Epithelial cell of esophagus (primary cell): ENCODE measurements at regions not wholly inside any gene's neighbourhood (a gene's known extent, or its start where the extent isn't known, plus 50 kb on each side); places are given as distances from the start of the nearest gene placed in this dataset.

Experiments used
- DNase-seq: peaks from one replicate; pipeline ENCODE4 v3.0.0; 2010; ENCODE audit warnings: low read depth
- H3K4me3 ChIP-seq: 2 replicates; pipeline ENCODE4 v1.5.1; 2011; ENCODE audit warnings: mild to moderate bottlenecking, low read length, control low read depth
- TF ChIP-seq, protein P1 (sequence below): IDR thresholded peaks from 2 replicates; pipeline ENCODE4 v1.5.1; 2011; ENCODE audit warnings: low read depth, mild to moderate bottlenecking, low read length, control low read depth, inconsistent platforms; ENCODE audit not compliant: insufficient read depth; ENCODE audit errors: missing control alignments

DNA sequence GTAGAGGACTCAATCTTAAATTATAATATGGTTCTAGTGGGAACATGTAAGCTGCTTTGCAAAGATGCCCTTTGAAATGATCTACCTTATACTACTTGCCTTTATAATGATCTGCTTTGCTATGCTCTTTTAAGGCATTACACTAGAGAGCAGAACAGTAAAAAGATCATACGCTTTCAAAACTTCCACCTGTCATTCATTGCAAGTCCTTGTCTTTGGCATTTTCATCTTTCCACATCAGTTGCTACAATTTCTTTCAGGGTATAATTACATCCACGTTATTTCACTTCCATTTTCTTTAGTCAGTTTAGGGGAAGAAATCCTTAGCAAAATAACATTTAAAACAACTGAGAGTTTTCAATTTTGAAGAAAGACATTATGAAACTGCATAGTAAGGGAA is 80.3 kb downstream of the ACTBL2 start:
- no peak overlapping the region for H3K4me3 ChIP-seq
- DNase-seq = no peak
- TF ChIP-seq, protein P1, sequence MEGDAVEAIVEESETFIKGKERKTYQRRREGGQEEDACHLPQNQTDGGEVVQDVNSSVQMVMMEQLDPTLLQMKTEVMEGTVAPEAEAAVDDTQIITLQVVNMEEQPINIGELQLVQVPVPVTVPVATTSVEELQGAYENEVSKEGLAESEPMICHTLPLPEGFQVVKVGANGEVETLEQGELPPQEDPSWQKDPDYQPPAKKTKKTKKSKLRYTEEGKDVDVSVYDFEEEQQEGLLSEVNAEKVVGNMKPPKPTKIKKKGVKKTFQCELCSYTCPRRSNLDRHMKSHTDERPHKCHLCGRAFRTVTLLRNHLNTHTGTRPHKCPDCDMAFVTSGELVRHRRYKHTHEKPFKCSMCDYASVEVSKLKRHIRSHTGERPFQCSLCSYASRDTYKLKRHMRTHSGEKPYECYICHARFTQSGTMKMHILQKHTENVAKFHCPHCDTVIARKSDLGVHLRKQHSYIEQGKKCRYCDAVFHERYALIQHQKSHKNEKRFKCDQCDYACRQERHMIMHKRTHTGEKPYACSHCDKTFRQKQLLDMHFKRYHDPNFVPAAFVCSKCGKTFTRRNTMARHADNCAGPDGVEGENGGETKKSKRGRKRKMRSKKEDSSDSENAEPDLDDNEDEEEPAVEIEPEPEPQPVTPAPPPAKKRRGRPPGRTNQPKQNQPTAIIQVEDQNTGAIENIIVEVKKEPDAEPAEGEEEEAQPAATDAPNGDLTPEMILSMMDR = no peak

DNA sequence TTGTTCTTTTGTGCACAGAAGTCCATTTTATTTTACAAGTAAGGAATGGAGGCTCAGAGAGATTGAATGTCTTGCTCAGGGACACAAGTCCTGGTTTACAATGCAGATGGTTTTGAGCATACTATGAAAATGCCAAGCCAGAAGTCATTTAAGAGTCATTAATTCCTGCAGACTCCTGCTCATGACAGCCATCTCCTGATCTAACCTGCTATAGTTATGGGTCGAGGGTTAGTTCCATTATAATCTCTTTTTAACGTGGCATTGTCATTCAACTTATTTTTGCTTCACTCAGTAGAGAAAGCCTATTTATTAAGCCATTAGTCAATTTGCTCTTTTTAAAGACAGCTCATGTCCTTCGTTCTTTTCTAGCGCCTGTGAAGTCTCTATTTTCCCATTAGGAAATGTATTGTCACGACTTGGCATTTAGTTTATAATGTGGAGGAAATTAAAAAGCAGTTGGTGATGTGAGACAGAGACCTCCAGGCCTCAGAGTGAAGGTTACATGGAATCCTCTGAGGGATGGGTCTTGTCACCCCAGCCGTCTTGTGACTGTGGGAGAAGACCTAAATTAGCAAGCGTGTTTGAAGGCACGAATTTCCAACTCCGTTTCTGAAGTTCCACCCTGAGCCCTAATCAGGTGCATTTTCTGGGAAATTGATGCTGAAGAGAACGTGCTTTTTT is 84.1 kb downstream of the ACTBL2 start:
- TF ChIP-seq, protein P1 = no peak
- no peak for DNase-seq
- no peak overlapping the region for H3K4me3 ChIP-seq

DNA sequence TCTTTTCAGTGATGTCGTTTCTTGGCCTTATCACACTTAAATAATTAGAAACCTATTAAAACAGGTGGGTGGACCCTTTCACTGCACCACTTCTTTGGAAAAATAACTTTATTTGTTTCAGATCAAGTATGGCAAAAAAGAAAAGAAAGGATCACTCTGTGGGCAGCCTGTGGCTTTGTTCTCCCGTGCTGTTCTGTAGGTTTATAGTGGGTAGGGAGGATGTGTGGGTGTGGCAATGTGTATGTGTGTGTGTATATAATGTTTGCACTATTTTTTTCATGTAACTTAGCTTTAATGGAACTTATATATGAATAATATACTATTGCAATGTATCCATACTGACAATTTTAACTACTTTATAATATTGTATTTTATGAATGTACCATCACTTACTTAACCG is 85.9 kb downstream of the ACTBL2 start:
- no peak for DNase-seq
- no peak overlapping the region for H3K4me3 ChIP-seq
- TF ChIP-seq, protein P1 = no peak

DNA sequence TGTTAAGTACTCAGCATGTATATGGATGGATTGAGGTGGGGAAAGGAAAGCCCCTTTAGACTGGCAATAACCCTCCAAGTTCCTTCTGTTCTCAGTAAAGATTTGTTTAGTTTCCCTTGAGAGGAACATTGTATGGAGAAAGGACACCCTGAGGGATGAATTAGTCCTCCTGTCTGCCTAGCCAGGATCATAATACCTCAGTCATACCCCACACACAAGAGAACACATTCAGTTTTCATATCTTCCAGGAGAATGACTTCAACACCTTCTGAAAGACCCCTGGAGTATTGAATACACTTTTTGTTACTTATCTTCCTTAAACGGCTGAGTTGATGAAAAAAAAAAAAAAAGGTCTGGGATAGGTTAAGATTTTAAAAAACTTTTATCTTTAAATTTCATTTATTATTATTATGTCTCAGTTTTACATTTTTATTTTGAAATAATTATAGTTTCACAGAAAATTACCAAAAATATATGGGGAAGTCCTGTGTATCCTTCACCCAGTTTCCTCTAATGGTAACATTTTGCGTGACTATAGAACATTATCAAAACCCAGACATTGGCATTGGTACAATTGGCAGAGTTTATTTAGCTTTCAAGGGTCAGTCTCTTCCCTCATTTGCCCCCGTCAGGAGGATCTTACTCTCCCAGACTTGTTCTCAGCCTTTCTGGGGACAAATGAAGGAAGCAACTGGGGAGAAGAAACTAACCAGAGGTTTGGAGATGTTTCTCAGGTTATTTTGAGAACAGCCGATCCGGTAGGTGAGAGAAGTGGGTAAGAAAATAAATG is 88.0 kb downstream of the ACTBL2 start:
- TF ChIP-seq, protein P1 = no peak
- no peak overlapping the region for H3K4me3 ChIP-seq
- DNase-seq = no peak

DNA sequence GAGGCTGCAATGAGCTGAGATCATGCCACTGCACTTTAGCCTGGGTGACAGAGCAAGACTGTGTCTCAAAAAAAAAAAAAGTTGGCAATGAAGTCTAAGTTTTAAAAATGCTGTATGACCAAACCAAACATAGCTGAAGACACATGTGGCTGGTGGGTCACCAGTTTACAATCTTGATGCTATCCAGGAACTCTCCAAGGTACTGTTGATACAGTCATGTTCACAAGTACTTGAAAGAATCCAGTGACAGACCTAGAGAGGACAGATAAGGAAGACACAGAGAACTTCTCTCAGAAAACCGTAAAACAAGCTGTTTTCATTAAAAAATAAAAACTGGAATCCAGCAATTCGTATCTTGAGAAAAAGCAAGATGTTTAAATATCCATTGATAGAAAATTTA is 95.7 kb downstream of the ACTBL2 start:
- TF ChIP-seq, protein P1 = no peak
- H3K4me3 ChIP-seq = no peak overlapping the region
- peak; percentile 56 for DNase-seq

DNA sequence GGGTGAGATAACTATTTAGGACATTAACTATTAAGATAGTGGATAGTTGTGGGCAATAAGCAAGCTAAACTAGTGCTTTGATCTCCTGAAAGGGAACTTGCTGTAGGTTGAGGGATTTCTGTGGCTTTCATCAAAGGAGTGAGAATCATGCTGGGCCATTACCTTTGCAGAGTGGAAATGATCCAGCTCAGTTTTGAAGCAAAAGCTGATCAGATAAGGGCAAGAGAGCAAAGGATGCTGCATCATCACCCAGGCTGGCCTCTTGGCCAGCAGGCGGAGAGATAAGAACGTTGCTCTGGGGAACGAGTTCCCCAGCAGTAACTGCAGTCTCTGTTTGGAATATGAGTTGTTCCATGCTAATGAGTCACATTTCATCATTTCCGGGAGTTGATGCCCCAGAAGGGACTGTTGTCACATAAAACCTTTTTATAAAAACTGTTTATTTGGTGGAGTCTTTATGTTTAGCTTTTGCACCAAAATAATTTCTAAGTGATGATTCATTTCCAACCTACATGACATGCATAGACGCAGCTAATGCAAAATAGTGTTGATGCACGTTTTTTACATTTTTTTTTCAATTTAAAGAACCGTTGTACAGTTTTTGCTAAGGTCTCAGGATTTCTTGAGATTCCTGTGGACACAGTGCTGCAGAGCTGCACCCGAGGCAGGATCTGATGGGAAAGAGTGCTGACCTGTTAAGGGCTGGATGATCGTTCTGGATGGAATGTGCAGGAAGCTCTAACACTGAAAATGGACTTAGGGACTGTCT is 99.3 kb downstream of the ACTBL2 start:
- H3K4me3 ChIP-seq = no peak overlapping the region
- TF ChIP-seq, protein P1 = peak; percentile 44
- peak; percentile 83 for DNase-seq
